ENCODE measurements at regions not wholly inside any gene's neighbourhood (a gene's known extent, or its start where the extent isn't known, plus 50 kb on each side); places are given as distances from the start of the nearest gene placed in this dataset.

DNA sequence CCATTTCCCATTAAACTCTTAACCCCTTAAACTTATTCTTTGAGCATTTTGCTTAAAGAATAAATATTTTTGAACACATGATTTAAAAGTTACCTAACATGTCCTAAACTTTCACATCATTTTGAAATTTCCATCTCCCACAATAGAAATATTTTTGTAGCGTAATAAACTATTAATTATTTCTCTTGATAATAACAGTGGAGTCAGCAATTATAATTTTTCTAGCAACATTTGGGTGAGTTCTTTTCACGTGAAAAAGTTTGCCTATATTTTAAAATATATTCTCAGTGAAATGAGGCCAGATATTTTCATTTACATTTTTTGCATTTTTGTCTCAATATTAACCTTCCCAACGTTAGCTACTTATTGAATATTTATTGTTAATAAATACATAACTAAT lies 320.4 kb upstream of the CRIM1 start:
- Histone ChIP-seq H3K4me3 (no peak overlapping the region), H3K27me3 (no peaks in the 10 kb centered on the region), H3K27ac (no peak overlapping the region), H3K4me1 (no peaks in the 10 kb centered on the region), H3K9me3 (peaks cover 0 to 3% (median 0%) of the 10 kb centered on the region in 12 donors), H3K36me3 (no peaks in the 10 kb centered on the region)
- DNase-seq (no peak), ATAC-seq (no peak)
- WGBS, 4 donors = 72 to 81% (median 77%) methylated on average over 3 of the region's 3 CpGs
- TF ChIP-seq, protein P1, sequence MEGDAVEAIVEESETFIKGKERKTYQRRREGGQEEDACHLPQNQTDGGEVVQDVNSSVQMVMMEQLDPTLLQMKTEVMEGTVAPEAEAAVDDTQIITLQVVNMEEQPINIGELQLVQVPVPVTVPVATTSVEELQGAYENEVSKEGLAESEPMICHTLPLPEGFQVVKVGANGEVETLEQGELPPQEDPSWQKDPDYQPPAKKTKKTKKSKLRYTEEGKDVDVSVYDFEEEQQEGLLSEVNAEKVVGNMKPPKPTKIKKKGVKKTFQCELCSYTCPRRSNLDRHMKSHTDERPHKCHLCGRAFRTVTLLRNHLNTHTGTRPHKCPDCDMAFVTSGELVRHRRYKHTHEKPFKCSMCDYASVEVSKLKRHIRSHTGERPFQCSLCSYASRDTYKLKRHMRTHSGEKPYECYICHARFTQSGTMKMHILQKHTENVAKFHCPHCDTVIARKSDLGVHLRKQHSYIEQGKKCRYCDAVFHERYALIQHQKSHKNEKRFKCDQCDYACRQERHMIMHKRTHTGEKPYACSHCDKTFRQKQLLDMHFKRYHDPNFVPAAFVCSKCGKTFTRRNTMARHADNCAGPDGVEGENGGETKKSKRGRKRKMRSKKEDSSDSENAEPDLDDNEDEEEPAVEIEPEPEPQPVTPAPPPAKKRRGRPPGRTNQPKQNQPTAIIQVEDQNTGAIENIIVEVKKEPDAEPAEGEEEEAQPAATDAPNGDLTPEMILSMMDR (IDR thresholded peaks at IDR 0.05) = no peak
- TF ChIP-seq POLR2A (IDR thresholded peaks at IDR 0.05) = no peak
- intact Hi-C loops (cut with DNase I) = no loop called here

DNA sequence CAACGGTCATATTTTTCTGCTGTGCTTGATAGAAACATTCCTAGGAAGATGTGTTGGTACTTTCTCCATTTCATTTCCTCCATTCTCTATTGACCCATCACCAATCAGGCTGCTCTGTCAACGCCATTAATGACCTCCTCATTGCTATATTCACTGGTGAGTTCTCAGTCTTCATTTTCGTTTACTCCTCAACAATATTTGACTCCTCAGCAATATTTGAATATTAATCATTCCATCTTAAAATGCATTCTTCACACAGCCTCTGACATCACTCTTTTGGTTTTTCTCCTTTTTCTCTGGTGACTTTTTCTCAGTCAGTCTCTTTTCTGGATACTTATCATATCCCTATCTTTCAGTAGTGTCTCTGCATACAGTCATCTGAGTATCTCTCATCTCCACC lies 323.5 kb upstream of the CRIM1 start:
- H3K4me1 ChIP-seq = no peaks in the 10 kb centered on the region
- H3K27me3 ChIP-seq = no peaks in the 10 kb centered on the region
- H3K27ac ChIP-seq = no peak overlapping the region
- no peak overlapping the region for H3K4me3 ChIP-seq
- no peaks in the 10 kb centered on the region for H3K36me3 ChIP-seq
- TF ChIP-seq, protein P1 (IDR thresholded peaks at IDR 0.05) = no peak
- no peak for TF ChIP-seq POLR2A (IDR thresholded peaks at IDR 0.05)
- DNase-seq = no peak
- H3K9me3 ChIP-seq = peaks cover 0 to 3% (median 0%) of the 10 kb centered on the region in 12 donors
- ATAC-seq = no peak
- intact Hi-C loops (cut with DNase I) = no loop called here
- 48 to 65% (median 61%) methylated on average over 3 of the region's 3 CpGs for WGBS, 4 donors

DNA sequence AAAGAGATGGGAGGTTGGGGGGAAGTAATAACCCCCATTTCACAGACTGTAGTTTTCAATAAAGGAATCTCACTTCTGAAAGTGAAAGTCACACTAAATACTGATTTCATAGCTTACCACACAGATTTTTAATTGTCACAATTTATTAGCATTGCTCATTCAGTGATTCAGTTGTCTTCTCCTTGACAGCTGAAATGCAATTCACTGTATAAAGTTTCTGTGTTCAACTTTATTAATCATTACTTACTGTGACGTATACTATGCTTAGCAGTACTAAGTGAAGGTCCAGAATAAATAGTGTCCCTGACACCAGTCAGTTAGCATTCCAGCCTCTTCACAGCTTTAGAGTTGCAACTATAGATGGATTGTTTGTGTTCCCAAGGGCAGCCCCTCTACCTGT lies 324.1 kb upstream of the CRIM1 start:
- H3K9me3 ChIP-seq = no peaks in the 10 kb centered on the region
- H3K27me3 ChIP-seq = no peaks in the 10 kb centered on the region
- H3K36me3 ChIP-seq = no peaks in the 10 kb centered on the region
- no peak overlapping the region for H3K27ac ChIP-seq
- intact Hi-C loops (cut with DNase I) = no loop called here
- no peaks in the 10 kb centered on the region for H3K4me1 ChIP-seq
- TF ChIP-seq, protein P1 (IDR thresholded peaks at IDR 0.05) = no peak
- TF ChIP-seq POLR2A (IDR thresholded peaks at IDR 0.05) = no peak
- DNase-seq (no peak), ATAC-seq (no peak)
- 0 to 78% (median 32%) methylated on average over 1 of the region's 1 CpG for WGBS, 4 donors
- no peak overlapping the region for H3K4me3 ChIP-seq

DNA sequence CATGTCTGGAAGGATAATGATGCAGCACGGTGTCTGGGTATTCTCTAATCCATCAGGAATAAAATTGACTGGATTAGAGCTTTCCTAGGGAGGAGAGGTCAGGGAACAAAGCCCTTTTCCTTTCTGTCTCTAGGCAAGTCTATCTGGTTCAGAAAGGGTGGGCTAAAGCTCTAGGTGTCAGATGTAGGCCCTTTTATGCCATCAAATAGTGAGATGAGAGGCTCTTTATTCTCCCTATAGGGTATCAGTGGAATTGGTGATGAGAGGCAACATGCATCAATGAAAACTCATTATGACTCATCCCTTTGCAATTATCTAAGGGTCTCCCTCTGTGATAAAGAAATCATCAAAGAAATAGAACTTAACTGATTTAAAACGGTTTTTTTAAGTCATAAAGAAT lies 328.0 kb upstream of the CRIM1 start:
- Histone ChIP-seq H3K27me3 (no peaks in the 10 kb centered on the region), H3K4me1 (no peaks in the 10 kb centered on the region), H3K9me3 (no peaks in the 10 kb centered on the region), H3K4me3 (no peak overlapping the region), H3K36me3 (no peaks in the 10 kb centered on the region), H3K27ac (no peak overlapping the region)
- WGBS, 4 donors = 56 to 71% (median 62%) methylated on average over 2 of the region's 2 CpGs
- ATAC-seq = no peak
- intact Hi-C loops (cut with DNase I) = no loop called here
- TF ChIP-seq POLR2A (IDR thresholded peaks at IDR 0.05) = no peak
- TF ChIP-seq, protein P1 (IDR thresholded peaks at IDR 0.05) = no peak
- no peak for DNase-seq
